Activated CD8-positive, alpha-beta memory T cell treated with anti-CD3 and anti-CD28 coated beads, Interleukin-2, amount 50 U/mL, for 48 hours (primary cell): ENCODE measurements at regions not wholly inside any gene's neighbourhood (a gene's known extent, or its start where the extent isn't known, plus 50 kb on each side); places are given as distances from the start of the nearest gene placed in this dataset.

ENCODE experiments used
- DNase-seq: peaks from one replicate; pipeline ENCODE4 v3.0.0-alpha.2; 2020

GRCh38 chr10:44049301-44050015 is 335.4 kb downstream of the CXCL12 start:
- no peak for DNase-seq

- no peak for DNase-seq
These were observed 337.5 kb downstream of the CXCL12 start for GRCh38 chr10:44047361-44047760.

- DNase-seq: no peak
These were observed 338.3 kb downstream of the CXCL12 start for GRCh38 chr10:44046605-44047004.

GRCh38 chr10:44045020-44045419 is 339.9 kb downstream of the CXCL12 start:
- DNase-seq: no peak

- no peak for DNase-seq
These were observed 340.3 kb downstream of the CXCL12 start for GRCh38 chr10:44044549-44044948.

- DNase-seq: no peak
These were observed 341.1 kb downstream of the CXCL12 start for GRCh38 chr10:44043646-44044375.

GRCh38 chr10:44042926-44043602 is 341.8 kb downstream of the CXCL12 start:
- no peak for DNase-seq

GRCh38 chr10:44042075-44042770 is 342.7 kb downstream of the CXCL12 start:
- no peak for DNase-seq

GRCh38 chr10:44039599-44039998 is 345.3 kb downstream of the CXCL12 start:
- DNase-seq: no peak

- no peak for DNase-seq
These were observed 348.5 kb downstream of the CXCL12 start for GRCh38 chr10:44036425-44036824.

- DNase-seq: no peak
These were observed 349.3 kb downstream of the CXCL12 start for GRCh38 chr10:44035474-44036197.

- no peak for DNase-seq
These were observed 350.0 kb downstream of the CXCL12 start for GRCh38 chr10:44034946-44035345.

GRCh38 chr10:44033008-44033407 is 351.9 kb downstream of the CXCL12 start:
- DNase-seq: no peak

- DNase-seq: no peak
These were observed 352.7 kb downstream of the CXCL12 start for GRCh38 chr10:44032216-44032615.

GRCh38 chr10:44030738-44031137 is 354.2 kb downstream of the CXCL12 start:
- no peak for DNase-seq

GRCh38 chr10:44030132-44030531 is 354.8 kb downstream of the CXCL12 start:
- no peak for DNase-seq

- DNase-seq: no peak
These were observed 356.3 kb downstream of the CXCL12 start for GRCh38 chr10:44028384-44029137.

- no peak for DNase-seq
These were observed 360.4 kb downstream of the CXCL12 start for GRCh38 chr10:44024356-44025116.

- DNase-seq: no peak
These were observed 361.4 kb downstream of the CXCL12 start for GRCh38 chr10:44023517-44023916.

- no peak for DNase-seq
These were observed 362.7 kb downstream of the CXCL12 start for GRCh38 chr10:44022203-44022602.
